EL (cell line): ENCODE measurements at regions not wholly inside any gene's neighbourhood (a gene's known extent, or its start where the extent isn't known, plus 50 kb on each side); places are given as distances from the start of the nearest gene placed in this dataset.

Experiments
- DNase-seq: peaks from one replicate; pipeline ENCODE4 v3.0.0-alpha.2; 2016

DNA sequence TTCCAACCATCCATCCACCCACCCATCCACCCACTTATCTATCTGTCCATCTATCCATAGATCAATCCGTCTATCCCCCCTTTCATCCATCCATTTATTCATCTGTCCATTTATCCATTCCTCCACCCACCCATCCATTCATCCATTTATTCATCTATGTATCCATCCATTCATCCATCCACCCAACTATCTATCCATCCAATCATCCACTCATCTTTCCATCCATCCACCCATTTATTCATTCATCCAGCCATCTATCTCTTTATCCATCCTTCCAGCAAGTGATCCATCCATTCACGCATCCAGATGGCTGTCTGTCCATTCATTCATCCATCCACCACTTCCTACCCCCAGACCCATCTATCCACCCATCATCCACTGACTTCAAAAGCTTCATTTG is 84.0 kb upstream of the CD99 start:
- DNase-seq: no peak

- no peak for DNase-seq
Observed at GRCh38 chrX:2600564-2600963, 90.5 kb upstream of the CD99 start.

GRCh38 chrX:2596555-2597255 is 94.4 kb upstream of the CD99 start:
- no peak for DNase-seq

DNA sequence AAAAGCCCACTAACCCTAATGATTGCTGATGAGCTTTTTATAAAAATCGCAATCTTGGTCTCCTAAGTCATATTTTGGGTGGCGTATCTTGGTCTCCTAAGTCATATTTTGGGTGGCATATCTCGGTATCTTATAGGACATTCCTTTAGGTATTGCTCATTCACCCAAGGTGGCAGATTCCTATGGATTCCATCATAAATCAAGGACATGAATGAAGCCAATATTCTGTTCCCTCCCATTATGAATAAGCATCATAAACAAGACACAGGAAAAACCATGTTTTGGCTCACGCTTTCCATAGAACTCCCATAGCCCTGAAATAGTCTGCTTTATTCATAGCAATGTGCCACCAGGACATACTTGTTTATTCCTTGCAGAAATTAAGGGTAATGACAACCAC is 95.0 kb upstream of the CD99 start:
- peak; percentile 38 for DNase-seq

DNA sequence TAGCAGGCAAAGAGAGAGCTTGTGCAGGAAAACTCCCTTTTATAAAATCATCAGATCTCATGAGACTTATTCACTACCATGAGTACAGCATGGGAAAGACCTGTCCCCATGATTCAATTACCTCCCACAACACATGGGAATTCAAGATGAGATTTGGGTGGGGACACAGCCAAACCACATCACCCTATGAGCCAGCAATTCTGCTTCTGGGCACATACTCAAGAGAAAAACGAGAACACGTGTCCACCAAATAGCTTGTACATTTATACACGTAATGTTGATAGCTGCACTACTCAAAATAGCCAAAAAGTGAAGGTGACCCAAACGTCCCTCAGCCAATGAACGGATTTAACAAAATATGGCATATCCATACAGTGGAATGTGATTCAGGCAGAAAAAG is 94.5 kb upstream of the DHRSX start:
- peak; percentile 59 for DNase-seq

- no peak for DNase-seq
Observed at GRCh38 chrX:2594491-2594890, 93.7 kb upstream of the DHRSX start.

GRCh38 chrX:2592279-2592678 is 91.5 kb upstream of the DHRSX start:
- DNase-seq: no peak

DNA sequence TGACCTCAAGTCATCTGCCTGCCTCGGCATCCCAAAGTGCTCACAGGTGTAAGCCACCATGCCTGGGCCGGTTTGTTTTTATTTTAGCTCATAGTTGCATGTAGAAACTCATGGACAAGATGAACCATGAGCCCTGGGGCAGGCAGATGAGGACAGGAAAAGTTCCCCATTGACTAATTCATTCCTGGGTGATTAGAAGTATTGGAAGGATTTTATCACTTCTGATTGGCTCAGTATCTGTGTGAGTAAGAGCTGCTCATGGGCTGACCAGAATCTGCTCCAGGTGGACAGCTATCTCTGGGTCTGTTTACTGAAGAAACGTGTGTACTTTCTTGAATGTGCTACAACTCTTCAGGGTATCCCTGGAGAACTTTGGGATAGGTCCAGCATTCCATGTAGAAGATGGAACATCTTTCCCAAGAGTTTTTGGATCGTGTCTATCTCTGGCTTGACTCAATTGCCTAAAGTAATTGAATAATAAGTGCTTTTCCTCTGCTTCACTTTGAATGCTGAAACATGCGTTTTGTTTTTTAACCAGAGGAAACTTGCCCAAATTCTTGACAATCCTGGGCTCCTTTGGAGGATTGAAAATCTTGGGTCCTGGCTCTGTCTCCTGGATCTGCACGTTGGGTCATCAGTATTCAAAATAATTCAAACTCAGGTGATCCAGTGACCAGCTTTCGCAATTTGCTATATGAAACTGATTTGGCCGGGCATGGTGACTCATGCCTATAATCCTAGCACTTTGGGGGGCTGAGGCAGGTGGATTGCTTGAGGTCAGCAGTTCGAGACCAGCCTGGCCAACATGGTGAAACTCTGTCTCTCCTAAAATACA is 88.6 kb upstream of the DHRSX start:
- peak; percentile 34 for DNase-seq

DNA sequence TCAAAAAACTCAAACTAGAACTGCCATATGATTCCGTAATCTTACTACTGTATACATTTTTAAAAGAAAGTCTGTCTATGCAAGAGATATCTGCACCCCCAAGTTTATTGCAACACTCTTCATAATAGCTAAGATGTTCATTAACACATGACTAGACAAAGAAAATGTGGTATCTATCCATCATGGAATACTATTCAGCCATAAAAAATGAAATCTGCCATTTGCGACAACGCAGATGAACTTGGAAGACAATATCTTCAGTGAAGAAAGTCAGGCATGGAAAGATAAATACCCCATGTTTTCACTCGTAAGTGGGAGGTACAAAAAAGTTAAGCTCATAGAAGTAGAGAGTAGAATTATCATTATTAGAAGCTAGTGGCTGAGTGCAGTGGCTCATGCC is 87.3 kb upstream of the DHRSX start:
- no peak for DNase-seq

GRCh38 chrX:2587146-2587545 is 86.4 kb upstream of the DHRSX start:
- DNase-seq: no peak

DNA sequence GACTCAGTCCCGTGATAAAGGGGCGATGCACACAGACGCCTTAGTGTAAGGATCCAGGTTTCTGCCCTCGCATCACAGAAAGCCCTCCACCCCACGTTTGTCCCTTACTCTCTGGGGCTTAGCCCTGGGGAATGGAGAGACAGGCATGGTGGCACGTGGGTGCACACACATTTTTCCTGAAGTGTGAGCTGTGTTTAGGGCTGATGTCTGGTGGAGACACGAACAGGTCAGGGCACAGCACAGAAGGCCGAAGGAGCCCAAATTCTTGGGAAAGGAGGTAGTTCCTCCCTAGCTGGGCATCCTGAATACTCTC is 84.3 kb upstream of the DHRSX start:
- DNase-seq: no peak

DNA sequence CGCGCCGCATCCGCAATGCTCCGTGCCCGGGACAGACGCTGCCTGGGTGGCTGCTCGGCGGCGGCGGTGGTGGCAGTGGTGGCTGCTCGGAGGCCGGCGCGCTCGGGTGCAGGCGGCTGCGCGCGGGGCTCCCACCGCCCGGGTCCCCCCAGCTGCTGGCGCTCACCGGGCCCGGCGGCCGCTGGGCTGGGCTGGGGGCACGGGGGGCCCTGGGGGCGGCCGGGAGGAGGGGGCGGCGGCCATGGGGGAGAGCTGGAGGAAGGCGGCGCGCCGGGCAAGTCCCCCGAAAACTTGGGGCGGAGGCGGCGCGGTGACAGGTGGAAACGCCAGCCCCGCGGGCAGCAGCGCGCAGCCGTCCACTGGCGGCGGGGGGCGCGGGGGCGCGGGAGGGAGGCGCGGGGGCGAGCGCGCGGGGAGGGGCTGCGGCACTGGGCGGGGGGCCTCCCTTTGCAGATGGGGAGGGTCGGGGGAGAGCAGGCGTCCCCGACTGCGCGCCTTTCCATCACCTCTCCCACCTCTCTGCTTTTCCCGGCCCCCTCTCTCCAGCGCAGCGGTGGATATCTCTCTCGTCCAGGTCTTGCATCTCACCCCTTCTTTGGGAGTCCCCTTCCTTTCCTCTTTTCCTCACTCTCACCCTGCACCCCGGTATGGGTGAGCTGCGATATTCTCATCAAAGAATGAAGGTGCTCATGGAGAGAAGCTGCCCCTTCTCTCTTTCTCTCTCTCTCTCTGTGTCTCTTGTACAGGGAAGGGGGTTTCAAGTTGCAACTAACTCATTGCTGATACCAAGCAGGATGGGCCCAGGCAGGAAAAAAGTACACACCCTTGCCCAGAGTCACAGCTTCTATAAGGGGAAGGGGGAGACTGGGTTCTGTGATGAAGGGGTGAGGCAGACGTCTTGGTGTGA is 83.7 kb upstream of the DHRSX start:
- no peak for DNase-seq

DNA sequence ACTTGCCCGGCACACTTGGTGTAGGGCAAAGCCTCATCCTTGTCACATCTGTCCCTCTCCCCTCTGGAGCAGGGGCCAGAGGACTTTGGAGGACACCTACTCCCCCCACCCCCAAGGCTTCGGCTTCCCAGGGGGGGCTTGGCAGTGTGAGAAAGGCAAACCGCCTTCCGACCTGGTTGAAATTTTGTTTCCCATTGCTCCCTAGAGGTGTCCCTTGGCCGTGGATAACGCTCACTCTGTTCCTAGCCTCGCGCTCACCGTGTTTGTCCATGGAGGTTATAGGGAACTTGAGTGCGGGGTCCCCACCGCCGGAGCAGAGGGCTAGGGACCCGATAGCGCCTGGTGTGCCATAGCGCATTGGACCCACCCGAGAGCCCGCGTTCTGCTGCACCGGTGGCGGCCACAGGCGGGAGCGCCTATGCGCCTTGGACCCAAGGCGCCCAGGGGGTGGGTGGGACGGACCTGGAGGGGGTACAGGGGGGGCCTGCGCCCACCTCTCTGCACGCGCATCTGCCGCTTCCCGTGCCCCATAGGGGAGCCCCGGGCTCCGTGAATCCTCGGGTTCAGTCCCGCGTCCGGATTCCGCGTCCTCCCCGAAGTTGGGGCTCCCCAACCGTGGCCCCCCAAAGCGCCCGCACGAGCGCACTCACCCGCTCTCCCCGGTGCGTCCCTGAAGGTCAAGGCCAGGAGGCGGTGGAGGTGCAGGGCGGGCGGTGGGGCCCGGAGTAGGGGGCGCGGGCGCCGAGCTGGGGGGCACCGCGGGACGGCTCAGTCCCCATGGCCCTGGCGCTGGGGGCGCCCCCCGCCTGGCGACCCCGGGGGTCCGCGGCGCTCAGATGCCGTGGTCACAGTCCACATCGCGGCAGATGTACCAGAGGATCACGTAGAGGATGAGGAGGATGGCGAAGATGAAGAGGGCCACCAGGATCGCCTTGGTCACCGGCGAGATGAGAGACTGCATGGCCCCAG is 82.7 kb upstream of the DHRSX start:
- no peak for DNase-seq

- DNase-seq: no peak
Observed at GRCh38 chrX:2582667-2583066, 81.9 kb upstream of the DHRSX start.

- DNase-seq: no peak
Observed at GRCh38 chrX:2581296-2581695, 80.5 kb upstream of the DHRSX start.

- DNase-seq: no peak
Observed at GRCh38 chrX:2578864-2579263, 78.1 kb upstream of the DHRSX start.

DNA sequence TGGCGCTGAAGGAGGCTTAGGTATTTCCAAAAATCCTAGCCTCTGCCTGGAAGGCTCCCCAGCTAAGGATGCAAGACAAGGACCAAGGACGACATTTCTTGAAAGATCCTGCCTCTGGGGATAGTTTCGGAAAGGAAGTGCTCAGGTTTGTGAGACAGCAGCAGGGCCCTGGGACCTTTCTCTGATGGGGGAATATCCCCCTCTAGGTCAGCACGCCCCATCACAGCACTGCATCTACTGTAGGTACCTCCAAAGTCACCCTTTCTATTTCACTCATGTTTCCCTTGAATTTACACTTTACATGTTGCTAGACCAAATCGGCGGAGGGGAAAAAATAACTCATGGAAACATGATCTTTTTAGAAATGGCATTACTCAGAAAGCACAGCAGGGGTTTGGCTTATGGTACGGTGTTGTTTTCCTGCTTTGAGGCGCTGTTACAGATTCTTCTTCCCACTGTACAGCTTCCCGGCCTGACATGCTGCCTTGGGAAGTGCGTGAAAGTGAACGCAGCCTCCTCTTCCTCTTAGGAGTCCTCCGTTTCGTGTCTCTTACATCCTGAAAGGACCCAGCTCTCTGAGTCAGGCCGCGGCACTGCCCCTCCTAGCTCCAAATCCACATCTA is 77.2 kb upstream of the DHRSX start:
- DNase-seq: no peak

DNA sequence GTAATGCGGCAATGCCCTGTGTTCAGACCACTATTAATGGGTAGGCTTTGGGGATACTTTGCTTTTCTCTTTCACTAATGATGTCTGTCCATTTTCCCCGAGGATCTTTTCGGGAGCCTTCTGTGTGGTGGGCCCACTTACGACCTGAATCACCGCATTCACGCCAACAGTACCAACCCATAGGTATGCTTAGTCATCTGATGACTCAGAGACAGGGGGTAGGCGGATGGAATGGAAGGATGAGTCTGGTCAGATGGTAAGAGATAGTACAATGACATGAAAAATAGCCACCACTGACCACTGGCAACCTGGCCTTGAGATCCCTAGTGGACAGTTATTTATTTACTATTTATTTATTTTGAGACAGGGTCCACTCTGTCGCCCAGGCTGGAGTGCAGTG is 76.0 kb upstream of the DHRSX start:
- DNase-seq: peak; percentile 30

GRCh38 chrX:2574271-2574670 is 73.5 kb upstream of the DHRSX start:
- DNase-seq: no peak

DNA sequence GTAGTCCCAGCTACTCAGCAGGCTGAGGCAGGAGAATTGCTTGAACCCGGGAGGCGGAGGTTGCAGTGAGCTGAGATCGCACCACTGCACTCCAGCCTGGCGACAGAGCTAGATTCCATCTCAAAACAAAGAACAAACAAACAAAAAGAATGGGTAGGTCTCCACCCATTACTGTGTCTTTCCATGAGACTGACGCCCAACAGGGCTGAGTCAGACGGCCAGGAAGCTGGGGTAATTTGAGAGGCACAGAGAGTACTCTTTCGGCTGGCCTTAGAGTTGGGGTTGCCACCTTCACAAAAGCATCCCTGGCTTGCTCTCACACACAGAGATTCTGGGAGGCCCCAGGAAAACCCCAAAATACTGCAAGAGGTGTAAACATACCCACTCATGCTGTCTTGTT is 72.0 kb upstream of the DHRSX start:
- no peak for DNase-seq

DNA sequence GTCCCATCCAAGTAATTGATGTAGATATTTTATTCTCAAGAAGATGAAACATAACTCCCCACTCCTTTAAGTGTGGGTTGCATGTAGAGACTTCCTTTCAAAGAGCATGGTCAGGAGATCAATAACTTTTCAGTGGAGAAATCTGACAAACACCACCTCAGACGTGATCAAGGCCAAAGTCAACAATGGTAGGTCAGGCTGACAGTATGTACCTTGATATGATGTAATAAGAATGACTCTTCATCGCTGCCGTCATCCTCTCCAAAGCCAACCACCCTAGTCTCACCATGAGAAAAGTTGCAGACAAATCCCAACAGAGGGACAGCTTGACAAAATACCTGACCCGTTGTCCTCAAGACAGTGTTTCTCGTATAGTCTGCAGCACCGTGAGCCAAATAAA is 67.3 kb upstream of the DHRSX start:
- DNase-seq: no peak

- DNase-seq: no peak
Observed at GRCh38 chrX:2566055-2566454, 65.3 kb upstream of the DHRSX start.
